WTC11 (cell line): ENCODE measurements at regions not wholly inside any gene's neighbourhood (a gene's known extent, or its start where the extent isn't known, plus 50 kb on each side); places are given as distances from the start of the nearest gene placed in this dataset.
"Not testable (repeated sequence)": the region's sequence is repeated elsewhere in the genome, so short reads cannot be mapped to it uniquely, and the experiment has no call there.

Experiments used
- ATF2 ChIP-seq: sonication (generic); formaldehyde crosslinking; IDR thresholded peaks from 2 replicates; pipeline ENCODE4 v1.8.1; 2022; ENCODE audit warnings: low read depth, missing genetic modification reagents, borderline replicate concordance
- CTCF ChIP-seq: fragments of 200-600 bp; IDR thresholded peaks from 2 replicates; pipeline ENCODE4 v1.8.0; 2022; ENCODE audit warnings: antibody characterized with exemption
- HMGA2 ChIP-seq: fragments of 250-450 bp; sonication (Bioruptor Pico); IDR thresholded peaks from 2 replicates; pipeline ENCODE4 v1.4.0; 2021; ENCODE audit warnings: mild to moderate bottlenecking, moderate library complexity
- STAT6 ChIP-seq: sonication (generic); formaldehyde crosslinking; conservative IDR thresholded peaks from 2 replicates; pipeline ENCODE4 v1.8.1; 2023; ENCODE audit warnings: mild to moderate bottlenecking, low read depth, missing genetic modification reagents, moderate library complexity
- ZBTB43 ChIP-seq: sonication (generic); formaldehyde crosslinking; IDR thresholded peaks from 2 replicates; pipeline ENCODE4 v1.8.1; 2023; ENCODE audit warnings: mild to moderate bottlenecking, missing genetic modification reagents

- TF ChIP-seq CTCF; ZBTB43 (CRISPR knock-in tag); STAT6; ATF2; HMGA2: not testable (repeated sequence)
Measured at GRCh38 chr2:87505909-87506308, 242.0 kb upstream of the PLGLB2 start.
